Fibroblast of mammary gland (primary cell): ENCODE measurements at regions not wholly inside any gene's neighbourhood (a gene's known extent, or its start where the extent isn't known, plus 50 kb on each side); places are given as distances from the start of the nearest gene placed in this dataset.

Experiments
- DNase-seq: peaks from one replicate; pipeline ENCODE4 v3.0.0-alpha.2; 2010; ENCODE audit warnings: low read depth
- H3K4me3 ChIP-seq: 2 replicates; pipeline ENCODE4 v1.5.1; 2011; ENCODE audit warnings: low read depth, mild to moderate bottlenecking, low read length, moderate library complexity; ENCODE audit not compliant: control insufficient read depth
- TF ChIP-seq, protein P1 (sequence below): conservative IDR thresholded peaks from 2 replicates; pipeline ENCODE4 v1.5.1; 2011; ENCODE audit warnings: low read depth, low read length, inconsistent platforms; ENCODE audit not compliant: control insufficient read depth, insufficient read depth

DNA sequence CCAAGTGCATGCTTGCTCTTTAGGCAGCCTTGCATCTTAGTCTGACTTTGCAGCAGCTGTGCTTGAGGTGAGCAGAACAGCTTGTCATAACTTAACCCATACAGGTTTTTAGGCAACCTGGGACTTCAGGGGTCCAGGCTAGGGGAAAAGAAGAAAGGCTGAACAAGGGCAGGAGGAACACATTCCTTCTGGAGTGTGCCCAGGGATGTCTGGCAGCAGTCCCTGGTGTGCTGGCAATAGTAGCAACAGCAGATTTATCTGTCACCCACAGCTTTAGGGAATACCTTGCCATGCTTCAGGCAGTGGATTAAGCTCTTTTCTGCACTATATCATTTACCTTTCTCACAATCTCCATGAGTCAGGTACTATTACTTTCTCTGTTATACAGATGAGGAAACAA is 513.0 kb downstream of the RAB38 start:
- TF ChIP-seq, protein P1, sequence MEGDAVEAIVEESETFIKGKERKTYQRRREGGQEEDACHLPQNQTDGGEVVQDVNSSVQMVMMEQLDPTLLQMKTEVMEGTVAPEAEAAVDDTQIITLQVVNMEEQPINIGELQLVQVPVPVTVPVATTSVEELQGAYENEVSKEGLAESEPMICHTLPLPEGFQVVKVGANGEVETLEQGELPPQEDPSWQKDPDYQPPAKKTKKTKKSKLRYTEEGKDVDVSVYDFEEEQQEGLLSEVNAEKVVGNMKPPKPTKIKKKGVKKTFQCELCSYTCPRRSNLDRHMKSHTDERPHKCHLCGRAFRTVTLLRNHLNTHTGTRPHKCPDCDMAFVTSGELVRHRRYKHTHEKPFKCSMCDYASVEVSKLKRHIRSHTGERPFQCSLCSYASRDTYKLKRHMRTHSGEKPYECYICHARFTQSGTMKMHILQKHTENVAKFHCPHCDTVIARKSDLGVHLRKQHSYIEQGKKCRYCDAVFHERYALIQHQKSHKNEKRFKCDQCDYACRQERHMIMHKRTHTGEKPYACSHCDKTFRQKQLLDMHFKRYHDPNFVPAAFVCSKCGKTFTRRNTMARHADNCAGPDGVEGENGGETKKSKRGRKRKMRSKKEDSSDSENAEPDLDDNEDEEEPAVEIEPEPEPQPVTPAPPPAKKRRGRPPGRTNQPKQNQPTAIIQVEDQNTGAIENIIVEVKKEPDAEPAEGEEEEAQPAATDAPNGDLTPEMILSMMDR: no peak
- no peak for DNase-seq

DNA sequence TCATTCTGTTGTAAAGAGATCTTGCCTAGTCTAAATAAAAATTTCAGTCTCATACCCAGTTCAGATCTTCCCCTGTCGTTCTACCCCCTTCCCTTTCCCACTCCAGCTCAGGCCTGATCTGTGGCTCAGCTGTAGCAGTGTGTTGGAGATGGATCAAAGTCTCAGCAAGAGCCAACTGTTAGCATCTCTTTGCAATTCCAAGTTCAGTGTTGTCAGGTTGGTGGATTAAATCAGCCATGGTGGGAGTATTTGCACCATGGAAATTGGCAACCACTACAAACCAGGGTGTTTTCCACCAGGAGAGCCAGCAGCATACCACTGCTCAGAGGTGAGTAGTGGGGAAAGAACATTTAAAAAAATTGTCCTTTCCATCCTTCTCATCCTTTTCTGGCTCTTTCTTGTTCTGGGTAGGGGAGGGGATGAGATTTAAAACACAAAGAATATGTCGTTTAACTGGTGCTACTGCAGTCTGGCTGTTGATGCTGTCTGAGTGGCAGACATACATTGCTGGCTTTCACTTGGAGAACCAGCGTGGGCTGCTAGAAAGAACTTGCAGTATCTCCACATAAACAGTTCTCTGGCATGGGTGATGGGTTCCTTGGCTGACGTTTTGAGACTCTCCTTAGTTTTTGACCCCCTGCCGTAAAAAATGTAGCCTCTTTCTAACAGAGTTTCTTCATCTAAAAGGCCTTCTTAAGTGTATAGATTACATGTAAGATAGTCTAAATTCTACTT is 514.1 kb downstream of the RAB38 start:
- H3K4me3 ChIP-seq: no peak overlapping the region
- no peak for DNase-seq
- TF ChIP-seq, protein P1: no peak

More for the DNA sequence above, 513.0 kb downstream of the RAB38 start:
- H3K4me3 ChIP-seq: no peak overlapping the region

DNA sequence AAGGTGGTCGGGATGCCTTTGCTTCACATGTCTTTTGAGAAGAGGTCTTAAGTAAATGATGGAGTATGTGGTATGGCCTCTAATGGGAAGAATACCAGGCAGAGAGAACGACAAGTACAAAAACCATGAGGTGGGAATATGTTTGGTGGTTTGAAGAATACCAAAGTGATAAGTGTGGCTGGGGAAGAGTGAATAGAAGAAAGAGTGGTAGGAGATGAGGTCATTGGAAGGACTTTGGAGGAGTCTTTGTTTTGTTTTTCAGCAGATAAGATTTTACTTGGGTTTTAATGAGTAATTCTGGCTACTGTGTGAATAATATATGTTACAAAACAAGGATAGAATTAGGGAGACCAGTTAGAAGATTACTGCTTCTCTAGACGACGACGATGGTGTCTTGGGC is 515.4 kb downstream of the RAB38 start:
- no peak for DNase-seq
- TF ChIP-seq, protein P1: no peak
- H3K4me3 ChIP-seq: no peak overlapping the region

DNA sequence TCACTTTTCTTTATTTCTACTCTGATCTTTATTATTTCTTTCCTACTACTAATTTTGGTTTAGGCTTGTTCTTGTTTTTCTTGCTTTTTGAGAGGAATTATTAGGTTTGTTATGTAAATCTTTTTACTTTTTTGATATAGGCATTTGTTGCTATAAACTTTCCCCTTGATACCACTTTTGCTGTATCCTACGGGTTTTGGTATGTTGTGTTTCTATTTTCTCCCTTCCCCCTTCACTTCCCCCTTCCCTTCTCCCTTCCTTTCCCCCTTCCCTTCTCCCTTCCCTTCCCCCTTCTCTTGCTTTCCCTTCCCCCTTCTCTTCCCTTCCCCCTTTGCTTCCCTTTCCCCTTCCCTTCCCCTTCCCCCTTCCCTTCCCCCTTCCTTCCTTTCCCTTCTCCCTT is 529.6 kb downstream of the RAB38 start:
- TF ChIP-seq, protein P1: no peak
- no peak for DNase-seq
- no peak overlapping the region for H3K4me3 ChIP-seq

DNA sequence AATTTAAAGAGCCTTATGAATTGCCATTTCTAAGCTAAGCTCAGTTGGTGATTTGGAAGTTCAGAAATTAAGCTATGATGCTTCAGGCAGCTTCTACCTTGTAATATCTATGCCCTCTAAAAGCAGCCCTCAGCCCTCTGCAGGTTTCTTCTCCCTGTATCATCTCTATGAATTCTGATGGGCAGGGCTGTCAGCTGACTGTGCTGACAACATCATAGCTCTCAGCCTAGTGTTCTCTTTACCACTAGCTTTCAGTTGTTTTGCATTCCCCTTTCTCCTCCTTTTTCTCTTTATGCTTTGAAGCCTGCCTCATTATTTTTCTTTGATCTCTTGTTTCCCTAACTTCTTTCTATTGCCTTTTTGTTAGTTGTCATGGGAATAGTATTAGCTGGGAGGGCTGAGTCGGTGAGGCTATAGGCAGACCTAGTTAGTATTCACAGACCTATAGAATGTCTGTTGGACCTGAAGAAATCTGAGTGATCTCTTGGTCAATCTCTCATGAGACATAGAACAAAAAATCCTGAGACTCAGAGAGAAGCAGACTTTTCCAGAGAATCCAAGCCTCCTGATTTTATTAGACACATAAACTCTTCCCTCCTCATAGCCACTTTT is 535.4 kb downstream of the RAB38 start:
- no peak overlapping the region for H3K4me3 ChIP-seq
- DNase-seq: no peak
- TF ChIP-seq, protein P1: no peak

DNA sequence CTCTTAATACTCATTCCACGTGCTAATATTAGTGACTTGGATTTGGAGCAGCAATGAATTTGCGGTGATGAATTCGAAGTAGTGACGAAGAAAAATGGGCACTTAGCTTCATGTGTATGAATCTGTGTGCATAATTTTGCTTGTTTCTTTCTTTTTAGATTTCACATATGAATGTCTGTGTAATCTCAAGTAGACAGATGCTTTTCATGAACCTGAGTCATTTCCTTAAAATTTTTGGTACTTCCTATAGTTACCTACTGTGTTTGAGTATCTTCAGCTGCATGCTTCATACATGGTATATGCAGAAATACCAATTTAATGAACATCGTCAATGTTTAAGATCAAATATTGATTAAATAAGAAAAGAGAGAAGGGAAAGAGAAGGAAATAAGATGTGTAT is 540.2 kb downstream of the RAB38 start:
- TF ChIP-seq, protein P1: no peak
- no peak for DNase-seq
- no peak overlapping the region for H3K4me3 ChIP-seq

DNA sequence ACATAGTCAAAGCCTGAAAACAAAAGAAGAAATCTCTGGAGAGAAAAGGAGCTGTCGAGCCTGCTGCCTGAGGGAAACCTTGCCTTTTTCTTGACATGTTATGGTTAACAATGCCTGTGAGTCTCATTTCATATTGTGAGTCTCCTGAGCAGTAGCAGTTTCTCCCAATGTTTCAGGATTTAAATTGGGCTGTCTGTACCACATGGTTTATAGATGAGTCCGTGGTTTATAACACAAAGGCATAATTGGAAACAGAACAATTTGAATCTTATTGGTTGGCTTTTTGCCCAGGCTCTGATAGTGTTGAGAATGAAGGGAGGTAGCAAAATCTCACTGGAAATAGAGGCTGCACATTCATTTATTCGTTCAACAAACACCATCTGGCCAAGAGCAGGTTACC is 540.9 kb downstream of the RAB38 start:
- no peak overlapping the region for H3K4me3 ChIP-seq
- TF ChIP-seq, protein P1: no peak

More for the DNA sequence above, 540.9 kb downstream of the RAB38 start:
- DNase-seq: no peak
